IMR-90 (cell line): ENCODE measurements at regions not wholly inside any gene's neighbourhood (a gene's known extent, or its start where the extent isn't known, plus 50 kb on each side); places are given as distances from the start of the nearest gene placed in this dataset.

Source experiments
- ATAC-seq: fragments of 200-7000 bp; cut with Tn5 transposase; 2 replicates; pipeline ENCODE4 v1.9.1; 2020; ENCODE audit warnings: low read depth, mild to moderate bottlenecking, moderate library complexity
- BruUV-seq: library from RNA; stranded (reverse); fragments of 400-500 nt; replicated peaks from 2 replicates; lab custom pipeline; 2021; lab: Mats Ljungman, UMichigan
- CTCF ChIA-PET: fragments of 300-600 bp; formaldehyde crosslinking; extraction: SDS; loops from one replicate; lab custom pipeline; 2021; ENCODE audit warnings: antibody characterized with exemption; lab: Yijun Ruan, JAX
- POLR2A ChIA-PET: fragments of 300-600 bp; sonication (Branson Sonifier 250); formaldehyde crosslinking; loops from one replicate; lab custom pipeline; 2022; ENCODE audit warnings: antibody characterized with exemption; ENCODE audit not compliant: unreplicated experiment; lab: Charles Lee
- DNase-seq: peaks from one replicate; pipeline ENCODE4 v3.0.0; 2013
- H2AFZ ChIP-seq: replicated peaks from 2 replicates; pipeline ENCODE3; 2013; ENCODE audit warnings: low read length, mild to moderate bottlenecking; ENCODE audit not compliant: poor library complexity
- H2AK5ac ChIP-seq: 2 replicates; pipeline ENCODE4 v1.6.1; 2013; ENCODE audit warnings: low read depth, low read length, inconsistent platforms
- H2AK9ac ChIP-seq: replicated peaks from 2 replicates; pipeline ENCODE3; 2013; ENCODE audit warnings: mild to moderate bottlenecking, low read depth, low read length, moderate library complexity; ENCODE audit not compliant: poor library complexity
- H2BK120ac ChIP-seq: 2 replicates; pipeline ENCODE4 v1.6.1; 2013; ENCODE audit warnings: low read depth, low read length, inconsistent platforms
- H2BK15ac ChIP-seq: 3 replicates; pipeline ENCODE4 v1.6.1; 2013; ENCODE audit warnings: low read depth, low read length, inconsistent platforms
- H2BK20ac ChIP-seq: 2 replicates; pipeline ENCODE4 v1.6.1; 2013; ENCODE audit warnings: low read depth, mild to moderate bottlenecking, inconsistent platforms, low read length, moderate library complexity
- H2BK5ac ChIP-seq: 2 replicates; pipeline ENCODE4 v1.6.1; 2013; ENCODE audit warnings: mild to moderate bottlenecking, low read depth, low read length, inconsistent platforms; ENCODE audit not compliant: poor library complexity, severe bottlenecking
- H3K14ac ChIP-seq: replicated peaks from 2 replicates; pipeline ENCODE4 v1.6.1; 2013; ENCODE audit warnings: low read depth, low read length, inconsistent platforms
- H3K18ac ChIP-seq: 2 replicates; pipeline ENCODE4 v1.6.1; 2013; ENCODE audit warnings: low read depth, low read length, control low read depth
- H3K23ac ChIP-seq: 2 replicates; pipeline ENCODE4 v1.6.1; 2013; ENCODE audit warnings: low read depth, low read length, inconsistent platforms
- H3K27ac ChIP-seq: 2 replicates; pipeline ENCODE4 v1.5.1; 2013; ENCODE audit warnings: mild to moderate bottlenecking, control low read depth, low read length; ENCODE audit not compliant: insufficient read depth
- H3K27me3 ChIP-seq: 2 replicates; pipeline ENCODE4 v1.6.1; 2013; ENCODE audit warnings: low read length; ENCODE audit not compliant: control insufficient read depth, insufficient read depth
- H3K36me3 ChIP-seq: 2 replicates; pipeline ENCODE4 v1.6.1; 2013; ENCODE audit warnings: low read length, mixed read lengths; ENCODE audit not compliant: control insufficient read depth, insufficient read depth
- H3K4ac ChIP-seq: 2 replicates; pipeline ENCODE4 v1.6.1; 2013; ENCODE audit warnings: low read depth, low read length, inconsistent platforms
- H3K4me1 ChIP-seq: 2 replicates; pipeline ENCODE4 v1.6.1; 2013; ENCODE audit warnings: low read length, mixed read lengths; ENCODE audit not compliant: control insufficient read depth, insufficient read depth
- H3K4me2 ChIP-seq: 2 replicates; pipeline ENCODE4 v1.6.1; 2013; ENCODE audit warnings: low read depth, mild to moderate bottlenecking, control low read depth, low read length, moderate library complexity
- H3K4me3 ChIP-seq: 2 replicates; pipeline ENCODE4 v1.5.1; 2013; ENCODE audit warnings: low read depth, mild to moderate bottlenecking, control low read depth, low read length, moderate library complexity; ENCODE audit not compliant: insufficient read depth
- H3K56ac ChIP-seq: 2 replicates; pipeline ENCODE4 v1.6.1; 2013; ENCODE audit warnings: low read length, inconsistent platforms; ENCODE audit not compliant: insufficient read depth; ENCODE audit errors: extremely low read depth
- H3K79me1 ChIP-seq, 2 experiments: 2 replicates each; pipeline ENCODE4 v1.6.1; 2013; ENCODE audit warnings: low read length in 2 of 2, inconsistent platforms in 1 of 2, low read depth in 1 of 2
- H3K9ac ChIP-seq: 2 replicates; pipeline ENCODE4 v1.6.1; 2013; ENCODE audit warnings: low read depth, low read length, control low read depth
- H3K9me1 ChIP-seq: 2 replicates; pipeline ENCODE4 v1.6.1; 2013; ENCODE audit warnings: low read length, inconsistent platforms; ENCODE audit not compliant: insufficient read depth
- H3K9me3 ChIP-seq: 2 replicates; pipeline ENCODE4 v1.6.1; 2013; ENCODE audit warnings: low read length; ENCODE audit not compliant: control insufficient read depth, insufficient read depth
- H4K20me1 ChIP-seq: 2 replicates; pipeline ENCODE4 v1.6.1; 2013; ENCODE audit warnings: low read length, inconsistent platforms; ENCODE audit not compliant: insufficient read depth
- H4K5ac ChIP-seq: 2 replicates; pipeline ENCODE4 v1.6.1; 2013; ENCODE audit warnings: mild to moderate bottlenecking, low read depth, low read length, control low read depth
- H4K8ac ChIP-seq, 2 experiments: 2 replicates each; pipeline ENCODE4 v1.6.1; 2013; ENCODE audit warnings: low read depth in 2 of 2, low read length in 2 of 2, control low read depth in 1 of 2, inconsistent platforms in 1 of 2
- H4K91ac ChIP-seq: 2 replicates; pipeline ENCODE4 v1.6.1; 2013; ENCODE audit warnings: low read depth, low read length, inconsistent platforms; ENCODE audit not compliant: insufficient read depth
- BHLHE40 ChIP-seq: fragments of 150-350 bp; IDR thresholded peaks from 2 replicates; pipeline ENCODE4 v1.6.1; 2016; ENCODE audit warnings: mild to moderate bottlenecking, low read depth, low read length
- CHD1 ChIP-seq: IDR thresholded peaks from 2 replicates; pipeline ENCODE4 v1.6.1; 2012; ENCODE audit warnings: low read depth, low read length, improper control_type of control experiment
- FOS ChIP-seq: fragments of 150-350 bp; IDR thresholded peaks from 2 replicates; pipeline ENCODE4 v1.6.1; 2016; ENCODE audit warnings: low read depth, low read length
- MAFK ChIP-seq: IDR thresholded peaks from 2 replicates; pipeline ENCODE4 v1.6.1; 2012; ENCODE audit warnings: low read depth, low read length, improper control_type of control experiment
- MAZ ChIP-seq: IDR thresholded peaks from 2 replicates; pipeline ENCODE4 v1.6.1; 2012; ENCODE audit warnings: low read depth, mild to moderate bottlenecking, low read length, improper control_type of control experiment, moderate library complexity, borderline replicate concordance
- MXI1 ChIP-seq: IDR thresholded peaks from 2 replicates; pipeline ENCODE4 v1.6.1; 2012; ENCODE audit warnings: low read depth, mild to moderate bottlenecking, low read length, moderate library complexity, borderline replicate concordance
- NFE2L2 ChIP-seq: fragments of 150-350 bp; IDR thresholded peaks from 2 replicates; pipeline ENCODE4 v1.6.1; 2016; ENCODE audit warnings: low read depth, mild to moderate bottlenecking, low read length
- RAD21 ChIP-seq: IDR thresholded peaks from 2 replicates; pipeline ENCODE4 v1.6.1; 2012; ENCODE audit warnings: low read length, improper control_type of control experiment
- RCOR1 ChIP-seq: IDR thresholded peaks from 2 replicates; pipeline ENCODE4 v1.6.1; 2012; ENCODE audit warnings: mild to moderate bottlenecking, low read length, improper control_type of control experiment; ENCODE audit not compliant: insufficient replicate concordance
- SMC3 ChIP-seq: fragments of 150-350 bp; IDR thresholded peaks from 2 replicates; pipeline ENCODE4 v1.6.1; 2016; ENCODE audit warnings: low read depth, mild to moderate bottlenecking, antibody characterized with exemption, low read length, moderate library complexity
- WGBS, 2 experiments: methylation state at CpG; one replicate each; pipeline versions ENCODE4 v1.1.5 to v1.1.7; 2013; ENCODE audit warnings: missing lambda C conversion rate in 2 of 2; ENCODE audit not compliant: insufficient read length in 1 of 2; ENCODE audit errors: extremely low coverage in 2 of 2; 5-methylcytosine and 5-hydroxymethylcytosine counted together
- dilution Hi-C: fragments of 300-500 bp; cut with HindIII; formaldehyde crosslinking; loops from one replicate; pipeline ENCODE4 v1.14.3; 2018; ENCODE audit warnings: low sequenced_read_pairs; ENCODE audit not compliant: unreplicated experiment
- in situ Hi-C: fragments of 300-500 bp; cut with MboI; formaldehyde crosslinking; loops from 3 replicates; pipeline ENCODE4 v1.14.3; 2019; ENCODE audit warnings: low sequenced_read_pairs, inconsistent platforms, mixed read lengths
- intact Hi-C: fragments of 100-400 bp; cut with micrococcal nuclease; formaldehyde crosslinking; loops from 2 replicates; pipeline ENCODE4 v1.10.0; 2022
- TF ChIP-seq, protein P1 (sequence below): conservative IDR thresholded peaks from 2 replicates; pipeline ENCODE4 v1.5.1; 2012; ENCODE audit warnings: mild to moderate bottlenecking, low read depth, low read length, improper control_type of control experiment
- TF ChIP-seq, protein P2 (sequence below): fragments of 150-350 bp; IDR thresholded peaks from 2 replicates; pipeline ENCODE4 v1.6.1; 2017; ENCODE audit warnings: mild to moderate bottlenecking, antibody characterized with exemption, low read length, low read depth

DNA sequence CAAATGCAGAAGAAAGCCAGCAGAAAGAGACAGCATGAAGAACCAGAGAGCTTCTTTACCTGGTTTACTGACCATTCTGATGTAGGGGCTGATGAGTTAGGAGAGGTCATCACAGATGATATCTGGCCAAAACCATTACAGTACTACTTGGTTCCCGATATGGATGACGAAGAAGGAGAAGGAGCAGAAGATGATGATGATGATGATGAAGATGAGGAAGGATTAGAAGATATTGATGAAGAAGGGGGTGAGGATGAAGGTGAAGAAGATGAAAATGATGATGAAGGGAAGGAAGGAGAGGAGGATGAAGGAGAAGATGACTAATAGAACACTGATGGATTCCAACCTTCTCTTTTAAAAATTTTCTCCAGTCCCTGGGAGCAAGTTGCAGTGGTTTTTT lies 178.2 kb upstream of the CRY1 start:
- ChIA-PET POLR2A (no interaction called here), CTCF (no interaction called here)
- H4K5ac ChIP-seq = no peak overlapping the region
- no peaks in the 10 kb centered on the region for H3K9me1 ChIP-seq
- WGBS, 2 experiments = 60 to 100% methylated on average over 1 of the region's 2 CpGs
- H2AFZ ChIP-seq = no peak overlapping the region
- no peak overlapping the region for H3K23ac ChIP-seq
- no peaks in the 10 kb centered on the region for H3K36me3 ChIP-seq
- no peak overlapping the region for H3K4me2 ChIP-seq
- H3K4ac ChIP-seq = no peak overlapping the region
- intact Hi-C loops (no loop called here), in situ Hi-C loops (no loop called here), dilution Hi-C loops (no loop called here)
- no peaks in the 10 kb centered on the region for H3K79me1 ChIP-seq
- no peak overlapping the region for H2AK9ac ChIP-seq
- H3K27ac ChIP-seq = no peak overlapping the region
- no peak overlapping the region for H4K91ac ChIP-seq
- H3K4me3 ChIP-seq = no peak overlapping the region
- no peak overlapping the region for H3K18ac ChIP-seq
- no peak for TF ChIP-seq SMC3
- TF ChIP-seq MXI1 = no peak
- TF ChIP-seq MAFK = no peak
- TF ChIP-seq, protein P1, sequence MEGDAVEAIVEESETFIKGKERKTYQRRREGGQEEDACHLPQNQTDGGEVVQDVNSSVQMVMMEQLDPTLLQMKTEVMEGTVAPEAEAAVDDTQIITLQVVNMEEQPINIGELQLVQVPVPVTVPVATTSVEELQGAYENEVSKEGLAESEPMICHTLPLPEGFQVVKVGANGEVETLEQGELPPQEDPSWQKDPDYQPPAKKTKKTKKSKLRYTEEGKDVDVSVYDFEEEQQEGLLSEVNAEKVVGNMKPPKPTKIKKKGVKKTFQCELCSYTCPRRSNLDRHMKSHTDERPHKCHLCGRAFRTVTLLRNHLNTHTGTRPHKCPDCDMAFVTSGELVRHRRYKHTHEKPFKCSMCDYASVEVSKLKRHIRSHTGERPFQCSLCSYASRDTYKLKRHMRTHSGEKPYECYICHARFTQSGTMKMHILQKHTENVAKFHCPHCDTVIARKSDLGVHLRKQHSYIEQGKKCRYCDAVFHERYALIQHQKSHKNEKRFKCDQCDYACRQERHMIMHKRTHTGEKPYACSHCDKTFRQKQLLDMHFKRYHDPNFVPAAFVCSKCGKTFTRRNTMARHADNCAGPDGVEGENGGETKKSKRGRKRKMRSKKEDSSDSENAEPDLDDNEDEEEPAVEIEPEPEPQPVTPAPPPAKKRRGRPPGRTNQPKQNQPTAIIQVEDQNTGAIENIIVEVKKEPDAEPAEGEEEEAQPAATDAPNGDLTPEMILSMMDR = no peak
- TF ChIP-seq NFE2L2 = no peak
- no peak for TF ChIP-seq RAD21
- TF ChIP-seq RCOR1 = no peak
- TF ChIP-seq FOS = no peak
- TF ChIP-seq, protein P2, sequence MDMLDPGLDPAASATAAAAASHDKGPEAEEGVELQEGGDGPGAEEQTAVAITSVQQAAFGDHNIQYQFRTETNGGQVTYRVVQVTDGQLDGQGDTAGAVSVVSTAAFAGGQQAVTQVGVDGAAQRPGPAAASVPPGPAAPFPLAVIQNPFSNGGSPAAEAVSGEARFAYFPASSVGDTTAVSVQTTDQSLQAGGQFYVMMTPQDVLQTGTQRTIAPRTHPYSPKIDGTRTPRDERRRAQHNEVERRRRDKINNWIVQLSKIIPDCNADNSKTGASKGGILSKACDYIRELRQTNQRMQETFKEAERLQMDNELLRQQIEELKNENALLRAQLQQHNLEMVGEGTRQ = no peak
- TF ChIP-seq BHLHE40 = no peak
- no peak for TF ChIP-seq CHD1
- TF ChIP-seq MAZ = no peak
- H4K20me1 ChIP-seq = no peaks in the 10 kb centered on the region
- H2AK5ac ChIP-seq = no peak overlapping the region
- peaks cover 2% of the 10 kb centered on the region; the same call in 1 of the 2 replicates for H3K27me3 ChIP-seq
- H2BK5ac ChIP-seq = no peak overlapping the region
- no peaks in the 10 kb centered on the region for H3K9me3 ChIP-seq
- no peak overlapping the region for H3K14ac ChIP-seq
- DNase-seq (no peak), ATAC-seq (no peak)
- H2BK20ac ChIP-seq = no peak overlapping the region
- no peak overlapping the region for H4K8ac ChIP-seq
- H3K9ac ChIP-seq = no peak overlapping the region
- no peaks in the 10 kb centered on the region for H3K4me1 ChIP-seq
- no peak overlapping the region for H2BK15ac ChIP-seq
- H3K56ac ChIP-seq = no peak overlapping the region
- H2BK120ac ChIP-seq = no peak overlapping the region
- no TSS peak for BruUV-seq
